AG04449 (cell line): ENCODE measurements at regions not wholly inside any gene's neighbourhood (a gene's known extent, or its start where the extent isn't known, plus 50 kb on each side); places are given as distances from the start of the nearest gene placed in this dataset.

Experiments
- CTCF ChIA-PET: fragments of 350-600 bp; formaldehyde crosslinking; extraction: SDS; loops from one replicate; lab custom pipeline; 2021; ENCODE audit warnings: antibody characterized with exemption; lab: Yijun Ruan, JAX
- POLR2A ChIA-PET: fragments of 400-600, 350-600 bp; formaldehyde crosslinking; extraction: SDS; loops from one replicate; lab custom pipeline; 2020; ENCODE audit warnings: antibody characterized with exemption, inconsistent platforms; lab: Yijun Ruan, JAX
- DNase-seq: peaks from one replicate; pipeline ENCODE4 v3.0.0-alpha.2; 2010; ENCODE audit warnings: low read depth, low spot score
- H3K4me3 ChIP-seq: 2 replicates; pipeline ENCODE4 v1.5.1; 2011; ENCODE audit warnings: low read depth, mild to moderate bottlenecking, control low read depth, low read length
- CTCF ChIP-seq: IDR thresholded peaks from one replicate; pipeline ENCODE4 v1.5.1; 2011; ENCODE audit warnings: mild to moderate bottlenecking, moderate library complexity, low read length, control low read depth, inconsistent platforms; ENCODE audit not compliant: insufficient read depth; ENCODE audit errors: missing control alignments

- no peak overlapping the region for H3K4me3 ChIP-seq
- CTCF ChIA-PET, result no interaction called here
- DNase-seq, result no peak
- POLR2A ChIA-PET, result no interaction called here
- no peak for TF ChIP-seq CTCF
These were observed 735.0 kb downstream of the CCDC85A start for GRCh38 chr2:56918790-56919189.

- POLR2A ChIA-PET, result no interaction called here
- H3K4me3 ChIP-seq, result no peak overlapping the region
- CTCF ChIA-PET, result no interaction called here
- TF ChIP-seq CTCF, result no peak
- no peak for DNase-seq
These were observed 750.2 kb downstream of the CCDC85A start for GRCh38 chr2:56933976-56934375.

GRCh38 chr2:56934866-56935265 is 751.1 kb downstream of the CCDC85A start:
- ChIA-PET POLR2A (no interaction called here), CTCF (no interaction called here)
- TF ChIP-seq CTCF, result no peak
- no peak overlapping the region for H3K4me3 ChIP-seq
- DNase-seq, result no peak

- no peak for TF ChIP-seq CTCF
- ChIA-PET CTCF (no interaction called here), POLR2A (no interaction called here)
- no peak for DNase-seq
- H3K4me3 ChIP-seq, result no peak overlapping the region
These were observed 756.3 kb downstream of the CCDC85A start for GRCh38 chr2:56940054-56940453.

- POLR2A ChIA-PET, result no interaction called here
- CTCF ChIA-PET, result no interaction called here
- H3K4me3 ChIP-seq, result no peak overlapping the region
- TF ChIP-seq CTCF, result no peak
- no peak for DNase-seq
These were observed 769.1 kb downstream of the CCDC85A start for GRCh38 chr2:56952871-56953270.

GRCh38 chr2:56960581-56960980 is 776.8 kb downstream of the CCDC85A start:
- CTCF ChIA-PET, result no interaction called here
- POLR2A ChIA-PET, result no interaction called here
- TF ChIP-seq CTCF, result no peak
- H3K4me3 ChIP-seq, result no peak overlapping the region
- no peak for DNase-seq

- no peak overlapping the region for H3K4me3 ChIP-seq
- no peak for TF ChIP-seq CTCF
- no peak for DNase-seq
- ChIA-PET POLR2A (no interaction called here), CTCF (interaction anchor here (1.1 kb wide), 1 partner anchor 535 kb away, joined by 3 read pairs; no protein-coding TSS in a partner anchor)
These were observed 778.9 kb downstream of the CCDC85A start for GRCh38 chr2:56962673-56963072.
